GM23338 (cell line): ENCODE measurements at regions not wholly inside any gene's neighbourhood (a gene's known extent, or its start where the extent isn't known, plus 50 kb on each side); places are given as distances from the start of the nearest gene placed in this dataset.

Source experiments
- ATAC-seq: fragments of 200-7000 bp; cut with Tn5 transposase; 3 replicates; pipeline ENCODE4 v1.9.1; 2020
- DNase-seq: peaks from one replicate; pipeline ENCODE4 v3.0.0-alpha.2; 2015; ENCODE audit warnings: low spot score
- H2AFZ ChIP-seq: fragments of 200-600 bp; sonication (generic); 2 replicates; pipeline ENCODE4 v1.8.0; 2016; ENCODE audit warnings: antibody characterized with exemption, mild to moderate bottlenecking, moderate library complexity
- H3F3A ChIP-seq: fragments of 200-600 bp; sonication (generic); replicated peaks from 2 replicates; pipeline ENCODE4 v1.8.0; 2017; ENCODE audit warnings: antibody characterized with exemption, mixed run types, low read depth
- H3K27ac ChIP-seq: fragments of 200-600 bp; sonication (generic); 2 replicates; pipeline ENCODE4 v1.6.1; 2016; ENCODE audit warnings: low read depth
- H3K27me3 ChIP-seq: fragments of 200-600 bp; sonication (generic); 2 replicates; pipeline ENCODE4 v1.8.0; 2016; ENCODE audit warnings: mild to moderate bottlenecking, mixed run types, moderate library complexity; ENCODE audit not compliant: insufficient read depth
- H3K36me3 ChIP-seq: fragments of 200-600 bp; sonication (generic); 2 replicates; pipeline ENCODE4 v1.8.0; 2016; ENCODE audit warnings: mild to moderate bottlenecking; ENCODE audit not compliant: insufficient read depth
- H3K4me1 ChIP-seq: fragments of 200-600 bp; sonication (generic); 2 replicates; pipeline ENCODE4 v1.8.0; 2016; ENCODE audit warnings: mild to moderate bottlenecking, moderate library complexity; ENCODE audit not compliant: insufficient read depth
- H3K4me2 ChIP-seq: fragments of 200-600 bp; sonication (generic); 2 replicates; pipeline ENCODE4 v1.7.1; 2017; ENCODE audit warnings: mixed run types
- H3K4me3 ChIP-seq: fragments of 200-600 bp; sonication (generic); 2 replicates; pipeline ENCODE4 v1.6.1; 2016; ENCODE audit warnings: mixed run types
- H3K79me2 ChIP-seq: fragments of 200-600 bp; sonication (generic); replicated peaks from 2 replicates; pipeline ENCODE4 v1.8.0; 2017; ENCODE audit warnings: mild to moderate bottlenecking; ENCODE audit not compliant: insufficient read depth
- H3K9me2 ChIP-seq: fragments of 200-600 bp; sonication (generic); 2 replicates; pipeline ENCODE4 v1.8.0; 2017; ENCODE audit not compliant: insufficient read depth
- H4K20me1 ChIP-seq: fragments of 200-600 bp; sonication (generic); replicated peaks from 2 replicates; pipeline ENCODE4 v1.8.0; 2017; ENCODE audit warnings: mild to moderate bottlenecking; ENCODE audit not compliant: insufficient read depth
- H3K27ac Mint-ChIP-seq: 2 replicates; pipeline ENCODE4 v1.8.0; 2020; ENCODE audit warnings: inconsistent platforms, mild to moderate bottlenecking, moderate library complexity, mixed read lengths
- H3K27me3 Mint-ChIP-seq: 3 replicates; pipeline ENCODE4 v1.8.0; 2022; ENCODE audit warnings: low read depth, mild to moderate bottlenecking, moderate library complexity, mixed read lengths, inconsistent platforms; ENCODE audit not compliant: insufficient read depth, poor library complexity
- H3K36me3 Mint-ChIP-seq: 3 replicates; pipeline ENCODE4 v1.8.0; 2021; ENCODE audit warnings: low read depth, mild to moderate bottlenecking, inconsistent platforms, moderate library complexity, mixed read lengths
- H3K4me1 Mint-ChIP-seq: 3 replicates; pipeline ENCODE4 v1.8.0; 2020; ENCODE audit warnings: mild to moderate bottlenecking, inconsistent platforms, mixed read lengths
- H3K4me3 Mint-ChIP-seq: 3 replicates; pipeline ENCODE4 v1.8.0; 2021; ENCODE audit warnings: moderate library complexity, mild to moderate bottlenecking, inconsistent platforms, mixed read lengths
- H3K9me3 Mint-ChIP-seq: 3 replicates; pipeline ENCODE4 v1.8.0; 2020; ENCODE audit warnings: moderate library complexity, mild to moderate bottlenecking, inconsistent platforms, mixed read lengths
- ETS1 ChIP-seq: IDR thresholded peaks from 2 replicates; pipeline ENCODE4 v1.6.1; 2016; ENCODE audit warnings: antibody characterized with exemption
- EZH2 ChIP-seq: fragments of 200-600 bp; sonication (generic); IDR thresholded peaks from one replicate; pipeline ENCODE4 v1.8.0; 2017; ENCODE audit warnings: antibody characterized with exemption, mild to moderate bottlenecking, low read depth; ENCODE audit not compliant: unreplicated experiment
- POLR2AphosphoS5 ChIP-seq: IDR thresholded peaks from 2 replicates; pipeline ENCODE4 v1.6.1; 2016; ENCODE audit warnings: antibody characterized with exemption, low read depth
- REST ChIP-seq: IDR thresholded peaks from one replicate; pipeline ENCODE4 v1.6.1; 2018; ENCODE audit warnings: antibody characterized with exemption; ENCODE audit not compliant: unreplicated experiment
- TF ChIP-seq, protein P1 (sequence below), 2 experiments: fragments of 200-600 bp in 1 of 2; sonication (generic) in 1 of 2; conservative IDR thresholded peaks; 2 replicates each; pipeline versions ENCODE4 v1.5.1 to v1.6.1; 2016 to 2017; ENCODE audit warnings: antibody characterized with exemption in 2 of 2, low read depth in 2 of 2, mild to moderate bottlenecking in 2 of 2, moderate library complexity in 1 of 2

DNA sequence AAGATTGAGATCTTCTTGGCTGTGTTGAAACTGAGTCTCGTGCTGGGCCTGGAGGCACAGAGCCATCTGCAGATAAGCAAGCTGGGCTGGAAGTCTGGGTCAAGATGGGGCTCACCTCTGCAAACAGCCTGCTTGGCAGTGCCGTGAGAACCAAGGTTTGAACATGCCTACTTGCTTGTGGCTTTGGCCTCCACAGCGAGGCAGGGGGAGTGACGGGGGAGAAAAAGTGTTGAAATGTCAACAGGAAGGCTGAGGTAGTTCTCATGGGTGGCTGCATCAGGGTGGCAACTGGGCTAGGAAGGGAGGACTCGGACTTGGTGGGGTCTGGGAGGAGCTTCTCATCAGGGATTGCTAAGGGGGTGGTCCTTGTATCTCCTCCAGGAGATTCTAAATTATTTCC, 99.7 kb downstream of the THNSL2 start:
- peaks cover 3% of the 10 kb centered on the region; the same call in 1 of the 2 replicates for H3K9me2 ChIP-seq
- no peak overlapping the region for H3K4me3 Mint-ChIP-seq
- H3K9me3 Mint-ChIP-seq = peaks cover 20% of the 10 kb centered on the region
- TF ChIP-seq, protein P1, sequence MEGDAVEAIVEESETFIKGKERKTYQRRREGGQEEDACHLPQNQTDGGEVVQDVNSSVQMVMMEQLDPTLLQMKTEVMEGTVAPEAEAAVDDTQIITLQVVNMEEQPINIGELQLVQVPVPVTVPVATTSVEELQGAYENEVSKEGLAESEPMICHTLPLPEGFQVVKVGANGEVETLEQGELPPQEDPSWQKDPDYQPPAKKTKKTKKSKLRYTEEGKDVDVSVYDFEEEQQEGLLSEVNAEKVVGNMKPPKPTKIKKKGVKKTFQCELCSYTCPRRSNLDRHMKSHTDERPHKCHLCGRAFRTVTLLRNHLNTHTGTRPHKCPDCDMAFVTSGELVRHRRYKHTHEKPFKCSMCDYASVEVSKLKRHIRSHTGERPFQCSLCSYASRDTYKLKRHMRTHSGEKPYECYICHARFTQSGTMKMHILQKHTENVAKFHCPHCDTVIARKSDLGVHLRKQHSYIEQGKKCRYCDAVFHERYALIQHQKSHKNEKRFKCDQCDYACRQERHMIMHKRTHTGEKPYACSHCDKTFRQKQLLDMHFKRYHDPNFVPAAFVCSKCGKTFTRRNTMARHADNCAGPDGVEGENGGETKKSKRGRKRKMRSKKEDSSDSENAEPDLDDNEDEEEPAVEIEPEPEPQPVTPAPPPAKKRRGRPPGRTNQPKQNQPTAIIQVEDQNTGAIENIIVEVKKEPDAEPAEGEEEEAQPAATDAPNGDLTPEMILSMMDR (conservative IDR thresholded peaks at IDR 0.05; ENCODE audit: low read depth in 2 of 2) = no peak
- no peaks in the 10 kb centered on the region for H3K4me1 ChIP-seq
- peaks cover 3% of the 10 kb centered on the region for H3K4me1 Mint-ChIP-seq
- H3K79me2 ChIP-seq = no peaks in the 10 kb centered on the region
- H3K36me3 ChIP-seq = no peaks in the 10 kb centered on the region
- no peak overlapping the region for H2AFZ ChIP-seq
- no peak overlapping the region for H3K27ac ChIP-seq
- H3K27me3 Mint-ChIP-seq = peaks cover 9% of the 10 kb centered on the region
- no peaks in the 10 kb centered on the region for H3K27me3 ChIP-seq
- H3K4me3 ChIP-seq = no peak overlapping the region
- no peak overlapping the region for H3K4me2 ChIP-seq
- H4K20me1 ChIP-seq = no peaks in the 10 kb centered on the region
- H3K36me3 Mint-ChIP-seq = peaks cover 6% of the 10 kb centered on the region; the same call in 2 of the 3 replicates
- H3K27ac Mint-ChIP-seq = no peak overlapping the region; the same call in 1 of the 2 replicates
- no peak for ATAC-seq
- H3F3A ChIP-seq = no peaks in the 10 kb centered on the region
- no peak for DNase-seq

- Histone ChIP-seq H3K27ac (no peak overlapping the region), H3K4me1 (no peaks in the 10 kb centered on the region), H3K4me3 (no peak overlapping the region), H3K4me2 (no peak overlapping the region), H3K27me3 (no peaks in the 10 kb centered on the region), H3K9me2 (peaks cover 3% of the 10 kb centered on the region; the same call in 1 of the 2 replicates), H3K79me2 (no peaks in the 10 kb centered on the region), H4K20me1 (no peaks in the 10 kb centered on the region), H3F3A (no peaks in the 10 kb centered on the region), H3K36me3 (no peaks in the 10 kb centered on the region), H2AFZ (no peak overlapping the region)
- Mint-ChIP-seq H3K27me3 (peaks cover 6% of the 10 kb centered on the region), H3K4me1 (no peaks in the 10 kb centered on the region), H3K9me3 (peaks cover 20% of the 10 kb centered on the region), H3K4me3 (no peak overlapping the region), H3K27ac (no peak overlapping the region), H3K36me3 (peaks cover 6% of the 10 kb centered on the region; the same call in 2 of the 3 replicates)
- DNase-seq (no peak), ATAC-seq (no peak)
- TF ChIP-seq EZH2 (no peak), REST (no peak), ETS1 (no peak), POLR2AphosphoS5 (no peak)
- TF ChIP-seq, protein P1 (conservative IDR thresholded peaks at IDR 0.05; ENCODE audit: low read depth in 2 of 2) = no peak
These were observed 95.5 kb downstream of the THNSL2 start for GRCh38 chr2:88265352-88266303.
